Vagina (tissue), 2 donors: ENCODE measurements at regions not wholly inside any gene's neighbourhood (a gene's known extent, or its start where the extent isn't known, plus 50 kb on each side); places are given as distances from the start of the nearest gene placed in this dataset.

ENCODE experiments used
- DNase-seq, 2 donors: peaks; one replicate each; pipeline ENCODE4 v3.0.0-alpha.2; 2017; ENCODE audit errors: extremely low spot score in 2 of 2
- H3K27ac ChIP-seq: fragments of 200-600 bp; sonication (generic); one replicate; pipeline ENCODE4 v1.5.1; 2019
- H3K27me3 ChIP-seq: fragments of 200-600 bp; sonication (generic); one replicate; pipeline ENCODE4 v1.5.1; 2019
- H3K36me3 ChIP-seq, 2 donors: fragments of 200-600 bp; sonication (generic); one replicate each; pipeline ENCODE4 v1.5.1; 2017 to 2019
- H3K4me1 ChIP-seq: fragments of 200-600 bp; sonication (generic); one replicate; pipeline ENCODE4 v1.5.1; 2019
- H3K4me3 ChIP-seq, 2 donors: fragments of 200-600 bp; sonication (generic); 1 replicate in 1 of 2; 2 replicates in 1 of 2; pipeline ENCODE4 v1.5.1; 2016 to 2019
- H3K9me3 ChIP-seq: fragments of 200-600 bp; sonication (generic); one replicate; pipeline ENCODE4 v1.5.1; 2019
- POLR2A ChIP-seq, 2 donors: fragments of 450-650 bp; IDR thresholded peaks; one replicate each; pipeline ENCODE4 v1.6.1; 2017; ENCODE audit warnings: antibody characterized with exemption in 2 of 2, mild to moderate bottlenecking in 2 of 2, moderate library complexity in 2 of 2
- POLR2AphosphoS5 ChIP-seq, 2 donors: sonication (generic); formaldehyde crosslinking; IDR thresholded peaks; one replicate each; pipeline ENCODE4 v1.9.0; 2017; ENCODE audit warnings: antibody characterized with exemption in 2 of 2, mild to moderate bottlenecking in 2 of 2, low read depth in 1 of 2; ENCODE audit not compliant: insufficient read depth in 1 of 2
- intact Hi-C: fragments of 100-400 bp; cut with DNase I; formaldehyde crosslinking; loops from one replicate; pipeline ENCODE4 v1.15.1; 2023
- TF ChIP-seq, protein P1 (sequence below), 3 experiments: fragments of 450-650 bp in 2 of 3; fragments of 200-600 bp in 1 of 3; sonication (generic) in 1 of 3; IDR thresholded peaks; one replicate each; pipeline ENCODE4 v1.5.1; 2017 to 2019; ENCODE audit warnings: antibody characterized with exemption in 3 of 3, mild to moderate bottlenecking in 2 of 3, moderate library complexity in 2 of 3

DNA sequence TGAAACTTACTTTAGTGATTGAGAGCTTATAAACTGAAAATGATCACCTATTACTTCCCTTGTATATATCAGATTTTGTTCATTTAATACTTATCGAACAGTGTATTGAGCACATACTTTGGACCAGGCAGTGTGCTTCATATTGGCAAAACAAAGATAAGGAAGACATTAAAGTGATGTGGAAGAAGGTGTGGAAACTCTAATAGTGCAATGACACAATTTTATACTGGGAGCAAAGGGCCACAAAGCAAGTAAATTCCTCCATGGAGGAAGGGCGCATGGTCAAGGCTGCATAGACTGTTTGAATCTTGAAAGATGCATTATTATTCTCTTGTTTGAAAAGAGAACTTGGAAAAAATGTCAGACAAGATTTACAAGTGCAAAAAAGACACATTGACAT lies 936.5 kb upstream of the DDX18 start:
- H3K9me3 ChIP-seq: no peaks in the 10 kb centered on the region
- H3K27me3 ChIP-seq: no peaks in the 10 kb centered on the region
- DNase-seq: no peak
- H3K27ac ChIP-seq: no peak overlapping the region
- H3K36me3 ChIP-seq: no peaks in the 10 kb centered on the region
- TF ChIP-seq POLR2A (IDR thresholded peaks at IDR 0.05) (no peak), POLR2AphosphoS5 (IDR thresholded peaks at IDR 0.05; ENCODE audit: insufficient read depth in 1 of 2, low read depth in 1 of 2) (no peak)
- TF ChIP-seq, protein P1, sequence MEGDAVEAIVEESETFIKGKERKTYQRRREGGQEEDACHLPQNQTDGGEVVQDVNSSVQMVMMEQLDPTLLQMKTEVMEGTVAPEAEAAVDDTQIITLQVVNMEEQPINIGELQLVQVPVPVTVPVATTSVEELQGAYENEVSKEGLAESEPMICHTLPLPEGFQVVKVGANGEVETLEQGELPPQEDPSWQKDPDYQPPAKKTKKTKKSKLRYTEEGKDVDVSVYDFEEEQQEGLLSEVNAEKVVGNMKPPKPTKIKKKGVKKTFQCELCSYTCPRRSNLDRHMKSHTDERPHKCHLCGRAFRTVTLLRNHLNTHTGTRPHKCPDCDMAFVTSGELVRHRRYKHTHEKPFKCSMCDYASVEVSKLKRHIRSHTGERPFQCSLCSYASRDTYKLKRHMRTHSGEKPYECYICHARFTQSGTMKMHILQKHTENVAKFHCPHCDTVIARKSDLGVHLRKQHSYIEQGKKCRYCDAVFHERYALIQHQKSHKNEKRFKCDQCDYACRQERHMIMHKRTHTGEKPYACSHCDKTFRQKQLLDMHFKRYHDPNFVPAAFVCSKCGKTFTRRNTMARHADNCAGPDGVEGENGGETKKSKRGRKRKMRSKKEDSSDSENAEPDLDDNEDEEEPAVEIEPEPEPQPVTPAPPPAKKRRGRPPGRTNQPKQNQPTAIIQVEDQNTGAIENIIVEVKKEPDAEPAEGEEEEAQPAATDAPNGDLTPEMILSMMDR (IDR thresholded peaks at IDR 0.05): no peak
- no peak overlapping the region for H3K4me3 ChIP-seq
- intact Hi-C loops: no loop called here
- no peaks in the 10 kb centered on the region for H3K4me1 ChIP-seq

DNA sequence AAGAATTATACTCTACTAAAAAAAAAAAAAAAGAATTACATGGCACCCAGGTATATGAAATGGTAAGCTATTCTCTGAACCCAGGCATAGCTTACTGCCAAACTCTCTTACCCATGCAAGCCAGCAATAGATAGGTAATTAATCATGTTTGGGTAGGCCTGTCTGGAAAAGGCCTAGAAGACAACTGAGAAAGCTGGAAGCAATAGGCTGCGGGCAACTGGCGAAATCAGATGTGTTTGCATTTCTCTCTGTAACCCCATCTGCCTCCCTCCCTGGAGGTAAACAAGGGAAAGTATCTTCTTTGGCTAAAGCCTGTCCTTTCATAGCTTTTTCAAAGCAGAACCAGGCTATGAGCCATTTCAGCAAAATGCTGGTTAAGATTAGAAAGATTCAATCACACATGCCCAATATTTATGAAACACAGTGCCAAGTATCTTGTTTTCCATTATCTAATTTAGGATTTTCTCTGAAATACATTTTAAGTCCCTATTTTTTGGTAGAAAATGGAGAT lies 934.8 kb upstream of the DDX18 start:
- H3K4me1 ChIP-seq: no peaks in the 10 kb centered on the region
- TF ChIP-seq, protein P1 (IDR thresholded peaks at IDR 0.05): no peak
- no peak for TF ChIP-seq POLR2A (IDR thresholded peaks at IDR 0.05)
- TF ChIP-seq POLR2AphosphoS5 (IDR thresholded peaks at IDR 0.05; ENCODE audit: insufficient read depth in 1 of 2, low read depth in 1 of 2): no peak
- no peak for DNase-seq
- intact Hi-C loops: no loop called here
- no peak overlapping the region for H3K4me3 ChIP-seq
- H3K36me3 ChIP-seq: no peaks in the 10 kb centered on the region
- no peaks in the 10 kb centered on the region for H3K27me3 ChIP-seq
- H3K27ac ChIP-seq: no peak overlapping the region
- H3K9me3 ChIP-seq: no peaks in the 10 kb centered on the region

DNA sequence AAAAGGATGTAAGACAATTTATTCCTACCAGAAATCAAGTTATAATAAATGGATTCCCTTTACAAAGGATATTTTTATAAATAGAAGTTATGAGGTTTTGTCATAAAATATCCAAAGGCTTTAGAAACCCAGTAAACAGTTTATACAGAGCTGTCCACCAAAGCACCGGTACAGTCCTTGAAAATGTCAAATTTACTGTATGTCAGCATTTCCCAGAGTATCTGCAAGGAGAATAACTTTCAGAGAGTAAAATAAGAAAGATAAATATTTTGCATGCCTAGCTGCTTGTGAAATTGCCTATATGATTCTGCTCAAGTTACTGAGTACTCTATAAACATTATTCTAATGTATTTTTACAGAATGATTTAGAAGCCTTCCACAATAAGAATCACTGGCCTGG lies 923.3 kb upstream of the DDX18 start:
- Histone ChIP-seq H3K36me3 (no peaks in the 10 kb centered on the region), H3K27ac (no peak overlapping the region), H3K9me3 (no peaks in the 10 kb centered on the region), H3K4me1 (no peaks in the 10 kb centered on the region), H3K27me3 (no peaks in the 10 kb centered on the region), H3K4me3 (no peak overlapping the region)
- intact Hi-C loops: no loop called here
- no peak for DNase-seq
- TF ChIP-seq POLR2AphosphoS5 (IDR thresholded peaks at IDR 0.05; ENCODE audit: insufficient read depth in 1 of 2, low read depth in 1 of 2) (no peak), POLR2A (IDR thresholded peaks at IDR 0.05) (no peak)
- TF ChIP-seq, protein P1 (IDR thresholded peaks at IDR 0.05): no peak

DNA sequence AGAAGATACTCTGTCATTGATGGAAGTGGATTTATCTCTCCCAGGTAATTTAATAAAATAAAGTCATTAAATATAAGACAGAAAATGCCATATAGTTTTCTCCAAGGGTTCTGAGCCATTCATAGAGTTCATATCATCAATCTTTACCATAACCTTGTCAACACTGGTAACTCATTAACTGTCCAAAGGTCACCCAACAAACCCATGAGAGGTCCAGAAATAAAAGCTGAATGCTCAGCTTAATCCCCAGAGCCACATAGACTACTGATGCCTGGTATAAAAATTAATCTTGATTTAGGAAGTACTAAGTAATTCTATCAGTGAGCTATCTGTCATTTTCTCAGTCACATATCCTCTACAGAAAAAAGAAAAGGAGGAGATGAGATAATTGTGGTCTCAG lies 903.0 kb upstream of the DDX18 start:
- no peak overlapping the region for H3K4me3 ChIP-seq
- TF ChIP-seq, protein P1 (IDR thresholded peaks at IDR 0.05): no peak
- TF ChIP-seq POLR2AphosphoS5 (IDR thresholded peaks at IDR 0.05; ENCODE audit: insufficient read depth in 1 of 2, low read depth in 1 of 2) (no peak), POLR2A (IDR thresholded peaks at IDR 0.05) (no peak)
- intact Hi-C loops: no loop called here

DNA sequence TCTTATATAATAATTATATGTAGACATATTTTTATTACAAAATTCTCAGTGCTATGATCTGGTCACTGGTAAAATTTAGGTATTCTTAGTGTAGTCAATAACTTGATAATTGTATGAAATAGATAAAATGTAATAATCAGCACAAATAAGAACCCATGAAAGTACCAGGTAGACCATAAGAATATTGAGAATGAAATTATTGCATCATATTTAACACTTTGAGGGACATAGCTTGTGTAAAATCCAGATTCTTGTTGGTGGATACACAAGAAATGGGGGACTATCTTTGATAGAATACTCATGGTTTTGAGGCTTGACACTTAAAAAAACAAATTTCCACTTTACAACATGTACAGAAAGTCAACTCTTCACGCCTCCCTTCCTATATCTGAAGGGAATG lies 898.8 kb upstream of the DDX18 start:
- no peak overlapping the region for H3K4me3 ChIP-seq
- H3K9me3 ChIP-seq: no peaks in the 10 kb centered on the region
- H3K27ac ChIP-seq: no peak overlapping the region
- H3K36me3 ChIP-seq: no peaks in the 10 kb centered on the region
- DNase-seq: no peak
- intact Hi-C loops: no loop called here
- no peaks in the 10 kb centered on the region for H3K27me3 ChIP-seq
- TF ChIP-seq POLR2A (IDR thresholded peaks at IDR 0.05): no peak
- TF ChIP-seq, protein P1 (IDR thresholded peaks at IDR 0.05): no peak
- TF ChIP-seq POLR2AphosphoS5 (IDR thresholded peaks at IDR 0.05; ENCODE audit: insufficient read depth in 1 of 2, low read depth in 1 of 2): no peak
- no peaks in the 10 kb centered on the region for H3K4me1 ChIP-seq

More for the DNA sequence above, 903.0 kb upstream of the DDX18 start:
- H3K4me1 ChIP-seq: no peaks in the 10 kb centered on the region
- DNase-seq: no peak
- no peaks in the 10 kb centered on the region for H3K36me3 ChIP-seq
- H3K27me3 ChIP-seq: no peaks in the 10 kb centered on the region
- H3K27ac ChIP-seq: no peak overlapping the region
- no peaks in the 10 kb centered on the region for H3K9me3 ChIP-seq
